ENCODE measurements at regions not wholly inside any gene's neighbourhood (a gene's known extent, or its start where the extent isn't known, plus 50 kb on each side); places are given as distances from the start of the nearest gene placed in this dataset.
A peak's percentile ranks its signal among the peaks of the same experiment; 100 is the strongest.

DNA sequence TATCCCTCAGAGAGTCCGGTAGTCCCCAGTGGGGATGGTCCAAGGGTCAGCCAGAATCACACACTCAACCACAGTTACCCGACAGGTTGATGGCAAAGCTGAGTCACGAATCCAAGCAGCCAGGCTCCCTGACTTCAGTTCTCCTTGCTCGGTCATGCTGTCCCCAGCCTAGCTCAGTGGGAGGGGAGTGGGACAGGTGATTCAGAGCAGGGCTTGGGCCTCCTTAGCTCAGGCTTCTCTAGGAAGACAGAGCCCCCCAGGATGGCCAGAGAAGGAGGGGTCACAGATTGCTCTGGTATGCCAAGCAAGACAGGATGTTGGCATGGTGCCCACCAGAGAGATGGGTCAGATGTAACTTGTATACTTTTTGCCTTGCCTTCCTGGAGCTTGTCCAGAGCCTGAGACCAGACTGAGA, 66.5 kb downstream of the EFNB1 start:
- H3K4me3 Mint-ChIP-seq: no peak overlapping the region
- ChIA-PET CTCF (ENCODE audit: partially characterized antibody) (interaction anchor here (1.1 kb wide), 1 partner anchor 68 kb away, joined by 3 read pairs; no protein-coding TSS in a partner anchor), POLR2A (ENCODE audit: partially characterized antibody) (no interaction called here)
- H3K27me3 Mint-ChIP-seq: no peaks in the 10 kb centered on the region
- peaks cover 0 to 2% (median 0%) of the 10 kb centered on the region in 8 donors for H3K9me3 Mint-ChIP-seq
- no peaks in the 10 kb centered on the region for H3K36me3 Mint-ChIP-seq
- Histone ChIP-seq H3K27me3 (ENCODE audit: insufficient read depth, low read length) (no peaks in the 10 kb centered on the region), H3K4me3 (ENCODE audit: low read length in 2 of 2) (no peak overlapping the region), H3K9me3 (ENCODE audit: control insufficient read depth in 1 of 2, low read length in 2 of 2) (no peaks in the 10 kb centered on the region), H3K36me3 (ENCODE audit: insufficient read depth, low read length) (no peaks in the 10 kb centered on the region), H3K4me1 (ENCODE audit: insufficient read depth, low read length) (peaks cover 5% of the 10 kb centered on the region), H3K27ac (ENCODE audit: low read depth, low read length) (no peak overlapping the region)
- DNase-seq: no peak
- H3K4me1 Mint-ChIP-seq: peaks cover 0 to 1% (median 0%) of the 10 kb centered on the region in 4 donors
- peak overlapping the region in 1 of 7 donors; percentile 24 for H3K27ac Mint-ChIP-seq
- intact Hi-C loops (cut with micrococcal nuclease): no loop called here

DNA sequence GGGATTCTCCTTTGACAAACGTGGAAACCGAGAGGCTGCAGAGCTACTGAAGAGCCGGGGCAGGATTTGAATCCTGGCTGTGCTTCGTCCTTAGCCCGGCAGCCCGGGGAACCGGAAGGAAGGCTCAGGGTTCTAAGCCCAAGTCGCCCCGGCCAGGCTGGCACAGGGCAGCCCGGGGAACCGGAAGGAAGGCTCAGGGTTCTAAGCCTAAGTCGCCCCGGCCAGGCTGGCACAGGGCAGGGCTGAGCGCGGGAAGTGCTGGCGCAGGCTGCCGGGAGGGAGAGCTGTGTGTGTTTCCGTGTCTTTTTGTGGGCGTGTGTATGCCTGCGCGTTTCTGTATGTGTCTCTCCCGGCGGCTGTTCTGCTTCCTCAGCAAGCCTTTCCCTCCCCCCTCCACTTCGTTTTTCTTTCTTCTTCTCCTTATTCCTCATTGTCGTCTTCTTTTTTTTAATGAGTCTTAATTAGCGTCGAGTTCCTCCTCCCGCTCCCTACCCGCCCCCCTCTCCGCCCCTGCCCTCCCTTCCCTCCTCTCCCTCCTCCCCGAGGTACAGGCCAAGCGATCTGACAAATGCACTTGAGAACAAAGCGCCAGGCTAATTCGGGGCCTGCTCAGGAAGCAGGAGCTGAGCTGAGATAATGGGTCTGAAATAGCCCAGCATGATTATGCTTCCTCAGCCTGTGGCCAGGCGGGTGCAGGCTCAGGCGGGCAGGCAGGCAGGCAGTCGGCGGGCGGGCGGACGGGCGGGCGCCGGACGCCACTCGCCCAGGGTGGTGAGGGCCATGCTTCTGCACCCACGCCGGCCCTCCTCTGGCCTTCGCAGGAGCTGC, 65.9 kb downstream of the EFNB1 start:
- DNase-seq: peak in 2 of 5 donors; percentile 4 to 9
- Mint-ChIP-seq H3K4me1 (peaks cover 0 to 1% (median 0%) of the 10 kb centered on the region in 4 donors), H3K27ac (peak overlapping the region in 3 of 7 donors; percentile 22 to 53 (median 38))

DNA sequence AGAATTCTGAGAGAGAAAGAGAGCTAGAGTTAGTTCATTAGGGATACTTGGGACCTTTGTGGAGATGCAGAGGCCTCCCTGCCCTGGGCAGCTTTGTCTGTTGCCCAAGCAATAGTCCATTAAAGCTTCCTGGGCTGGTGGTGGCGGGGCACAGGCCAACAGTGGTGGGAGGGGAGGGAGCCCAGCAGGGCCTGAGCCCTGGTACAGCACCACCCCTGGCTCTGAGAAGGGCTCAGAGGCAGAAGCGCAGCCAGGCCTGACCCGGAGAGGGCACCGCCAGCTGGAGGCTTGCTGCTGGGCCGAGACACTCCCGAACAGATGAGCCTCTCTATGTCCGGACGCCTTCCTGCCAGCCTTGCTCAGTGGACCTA, 65.3 kb downstream of the EFNB1 start:
- Histone ChIP-seq H3K27ac (ENCODE audit: low read depth, low read length) (no peak overlapping the region), H3K27me3 (ENCODE audit: insufficient read depth, low read length) (no peaks in the 10 kb centered on the region), H3K4me1 (ENCODE audit: insufficient read depth, low read length) (peaks cover 5% of the 10 kb centered on the region), H3K9me3 (ENCODE audit: control insufficient read depth in 1 of 2, low read length in 2 of 2) (no peaks in the 10 kb centered on the region), H3K4me3 (ENCODE audit: low read length in 2 of 2) (no peak overlapping the region), H3K36me3 (ENCODE audit: insufficient read depth, low read length) (no peaks in the 10 kb centered on the region)
- no peak for DNase-seq
- Mint-ChIP-seq H3K27me3 (no peaks in the 10 kb centered on the region), H3K9me3 (peaks cover 0 to 2% (median 0%) of the 10 kb centered on the region in 8 donors), H3K36me3 (no peaks in the 10 kb centered on the region), H3K4me1 (peaks cover 0 to 1% (median 0%) of the 10 kb centered on the region in 4 donors), H3K27ac (peak overlapping the region in 3 of 7 donors; percentile 46 to 70 (median 48)), H3K4me3 (peak overlapping the region in 3 of 8 donors; percentile 29 to 62 (median 52))
- ChIA-PET POLR2A (ENCODE audit: partially characterized antibody) (interaction anchor here (0.9 kb wide), 1 partner anchor 25 kb away, joined by 3 read pairs; no protein-coding TSS in a partner anchor), CTCF (ENCODE audit: partially characterized antibody) (no interaction called here)
- intact Hi-C loops (cut with micrococcal nuclease): no loop called here

More for the DNA sequence above, 65.9 kb downstream of the EFNB1 start:
- Mint-ChIP-seq H3K9me3 (peaks cover 0 to 2% (median 0%) of the 10 kb centered on the region in 8 donors), H3K36me3 (no peaks in the 10 kb centered on the region), H3K27me3 (no peaks in the 10 kb centered on the region), H3K4me3 (peak overlapping the region; percentile 46 to 77 (median 66))
- H3K4me3 ChIP-seq (ENCODE audit: low read length in 2 of 2): no peak overlapping the region
- no peaks in the 10 kb centered on the region for H3K27me3 ChIP-seq (ENCODE audit: insufficient read depth, low read length)
- H3K36me3 ChIP-seq (ENCODE audit: insufficient read depth, low read length): no peaks in the 10 kb centered on the region
- POLR2A ChIA-PET (ENCODE audit: partially characterized antibody): interaction anchor here (0.9 kb wide), 1 partner anchor 26 kb away, joined by 3 read pairs; no protein-coding TSS in a partner anchor
- H3K27ac ChIP-seq (ENCODE audit: low read depth, low read length): no peak overlapping the region
- intact Hi-C loops (cut with micrococcal nuclease): no loop called here
- CTCF ChIA-PET (ENCODE audit: partially characterized antibody): interaction anchor here (1.1 kb wide), 1 partner anchor 67 kb away, joined by 3 read pairs; no protein-coding TSS in a partner anchor
- no peaks in the 10 kb centered on the region for H3K9me3 ChIP-seq (ENCODE audit: control insufficient read depth in 1 of 2, low read length in 2 of 2)
- H3K4me1 ChIP-seq (ENCODE audit: insufficient read depth, low read length): peaks cover 5% of the 10 kb centered on the region

DNA sequence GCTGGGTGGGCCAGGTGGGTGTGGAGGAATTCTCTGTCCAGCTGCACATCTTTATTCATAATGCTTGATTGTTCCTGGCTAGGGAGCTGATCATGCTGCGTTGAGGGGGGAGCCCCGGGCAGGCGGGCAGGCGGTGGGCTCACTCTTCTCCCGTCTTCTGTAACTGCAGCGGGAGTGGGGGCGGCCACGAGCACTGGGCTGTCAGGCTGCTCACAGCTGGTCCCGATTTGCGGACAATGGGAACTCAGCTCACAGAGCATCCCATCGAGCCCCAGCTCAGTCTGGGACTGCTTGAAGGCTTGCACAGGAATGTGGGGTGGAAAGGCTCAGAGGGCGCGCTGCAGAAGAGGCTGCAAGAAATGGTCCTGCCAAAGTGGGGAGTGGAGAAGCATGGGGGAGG, 63.8 kb downstream of the EFNB1 start:
- Mint-ChIP-seq H3K4me1 (peaks cover 0 to 1% (median 0%) of the 10 kb centered on the region in 4 donors), H3K4me3 (no peak overlapping the region), H3K27ac (no peak overlapping the region), H3K27me3 (no peaks in the 10 kb centered on the region), H3K36me3 (no peaks in the 10 kb centered on the region), H3K9me3 (no peaks in the 10 kb centered on the region)
- no peak for DNase-seq
- no peaks in the 10 kb centered on the region for H3K36me3 ChIP-seq (ENCODE audit: insufficient read depth, low read length)
- H3K27me3 ChIP-seq (ENCODE audit: insufficient read depth, low read length): no peaks in the 10 kb centered on the region
- no peak overlapping the region for H3K4me3 ChIP-seq (ENCODE audit: low read length in 2 of 2)
- peaks cover 5% of the 10 kb centered on the region for H3K4me1 ChIP-seq (ENCODE audit: insufficient read depth, low read length)
- POLR2A ChIA-PET (ENCODE audit: partially characterized antibody): no interaction called here
- no peak overlapping the region for H3K27ac ChIP-seq (ENCODE audit: low read depth, low read length)
- CTCF ChIA-PET (ENCODE audit: partially characterized antibody): interaction anchor here (1.3 kb wide), 1 partner anchor 65 kb away, joined by 4 read pairs; no protein-coding TSS in a partner anchor
- H3K9me3 ChIP-seq (ENCODE audit: control insufficient read depth in 1 of 2, low read length in 2 of 2): no peaks in the 10 kb centered on the region
- intact Hi-C loops (cut with micrococcal nuclease): no loop called here

DNA sequence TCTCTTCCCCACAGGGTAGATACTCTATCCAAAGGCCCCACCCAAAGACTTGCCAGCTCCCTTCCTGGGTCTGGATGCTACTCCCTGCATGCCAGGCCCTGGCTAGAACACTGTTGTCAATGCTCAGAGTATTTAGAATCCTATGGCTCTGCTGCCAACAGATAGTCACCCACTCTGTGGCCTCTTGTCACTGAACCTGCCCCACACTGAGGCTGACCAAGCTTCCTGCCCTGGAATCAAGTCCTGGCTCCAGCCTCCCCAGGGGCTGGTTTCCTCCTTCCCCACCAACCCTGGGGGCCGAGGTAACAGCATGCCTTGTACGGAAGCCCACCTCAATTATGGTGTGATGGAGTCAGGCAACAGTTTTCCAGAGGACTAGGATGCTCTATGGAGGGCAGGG, 63.3 kb downstream of the EFNB1 start:
- peaks cover 0 to 1% (median 0%) of the 10 kb centered on the region in 4 donors for H3K4me1 Mint-ChIP-seq
- ChIA-PET POLR2A (ENCODE audit: partially characterized antibody) (no interaction called here), CTCF (ENCODE audit: partially characterized antibody) (no interaction called here)
- Histone ChIP-seq H3K36me3 (ENCODE audit: insufficient read depth, low read length) (no peaks in the 10 kb centered on the region), H3K27ac (ENCODE audit: low read depth, low read length) (no peak overlapping the region), H3K27me3 (ENCODE audit: insufficient read depth, low read length) (no peaks in the 10 kb centered on the region), H3K4me1 (ENCODE audit: insufficient read depth, low read length) (peaks cover 5% of the 10 kb centered on the region), H3K9me3 (ENCODE audit: control insufficient read depth in 1 of 2, low read length in 2 of 2) (no peaks in the 10 kb centered on the region), H3K4me3 (ENCODE audit: low read length in 2 of 2) (no peak overlapping the region)
- H3K4me3 Mint-ChIP-seq: no peak overlapping the region
- H3K36me3 Mint-ChIP-seq: no peaks in the 10 kb centered on the region
- DNase-seq: no peak
- H3K27ac Mint-ChIP-seq: peak overlapping the region in 1 of 7 donors; percentile 59
- intact Hi-C loops (cut with micrococcal nuclease): no loop called here
- no peaks in the 10 kb centered on the region for H3K27me3 Mint-ChIP-seq
- no peaks in the 10 kb centered on the region for H3K9me3 Mint-ChIP-seq

Measured in CD4-positive, alpha-beta memory T cell (primary cell).